WI38 (cell line): ENCODE measurements at regions not wholly inside any gene's neighbourhood (a gene's known extent, or its start where the extent isn't known, plus 50 kb on each side); places are given as distances from the start of the nearest gene placed in this dataset.

Source experiments
- H3K4me3 ChIP-seq: 2 replicates; pipeline ENCODE4 v1.5.1; 2011; ENCODE audit warnings: low read depth, mild to moderate bottlenecking, control low read depth, low read length
- TF ChIP-seq, protein P1 (sequence below): IDR thresholded peaks from 2 replicates; pipeline ENCODE4 v1.5.1; 2012; ENCODE audit warnings: low read depth, mild to moderate bottlenecking, control low read depth, low read length

DNA sequence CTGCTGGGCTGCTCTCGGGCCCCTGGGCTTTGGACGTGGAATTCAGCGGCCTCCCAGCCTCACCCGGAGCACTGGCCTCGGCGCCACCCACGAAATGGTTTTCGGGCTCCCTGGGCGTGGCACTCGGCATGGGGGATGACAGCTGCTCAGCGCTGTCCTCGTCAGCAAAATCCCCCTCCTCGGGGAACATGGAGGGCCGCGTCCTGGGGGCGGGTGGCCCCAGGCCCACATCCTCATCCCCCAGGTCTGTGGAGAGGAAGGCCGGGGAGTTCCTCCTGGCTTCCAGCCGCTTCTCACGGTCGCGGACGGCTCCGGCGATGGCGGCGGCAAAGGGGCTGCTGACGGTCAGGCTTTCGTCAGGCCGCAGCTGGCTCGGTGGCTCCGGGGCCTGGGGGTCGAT is 88.4 kb downstream of the CTTN start:
- TF ChIP-seq, protein P1, sequence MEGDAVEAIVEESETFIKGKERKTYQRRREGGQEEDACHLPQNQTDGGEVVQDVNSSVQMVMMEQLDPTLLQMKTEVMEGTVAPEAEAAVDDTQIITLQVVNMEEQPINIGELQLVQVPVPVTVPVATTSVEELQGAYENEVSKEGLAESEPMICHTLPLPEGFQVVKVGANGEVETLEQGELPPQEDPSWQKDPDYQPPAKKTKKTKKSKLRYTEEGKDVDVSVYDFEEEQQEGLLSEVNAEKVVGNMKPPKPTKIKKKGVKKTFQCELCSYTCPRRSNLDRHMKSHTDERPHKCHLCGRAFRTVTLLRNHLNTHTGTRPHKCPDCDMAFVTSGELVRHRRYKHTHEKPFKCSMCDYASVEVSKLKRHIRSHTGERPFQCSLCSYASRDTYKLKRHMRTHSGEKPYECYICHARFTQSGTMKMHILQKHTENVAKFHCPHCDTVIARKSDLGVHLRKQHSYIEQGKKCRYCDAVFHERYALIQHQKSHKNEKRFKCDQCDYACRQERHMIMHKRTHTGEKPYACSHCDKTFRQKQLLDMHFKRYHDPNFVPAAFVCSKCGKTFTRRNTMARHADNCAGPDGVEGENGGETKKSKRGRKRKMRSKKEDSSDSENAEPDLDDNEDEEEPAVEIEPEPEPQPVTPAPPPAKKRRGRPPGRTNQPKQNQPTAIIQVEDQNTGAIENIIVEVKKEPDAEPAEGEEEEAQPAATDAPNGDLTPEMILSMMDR: no peak
- no peak overlapping the region for H3K4me3 ChIP-seq

- no peak overlapping the region for H3K4me3 ChIP-seq
- TF ChIP-seq, protein P1: no peak
Measured at GRCh38 chr11:70487160-70487559, 88.8 kb downstream of the CTTN start.

DNA sequence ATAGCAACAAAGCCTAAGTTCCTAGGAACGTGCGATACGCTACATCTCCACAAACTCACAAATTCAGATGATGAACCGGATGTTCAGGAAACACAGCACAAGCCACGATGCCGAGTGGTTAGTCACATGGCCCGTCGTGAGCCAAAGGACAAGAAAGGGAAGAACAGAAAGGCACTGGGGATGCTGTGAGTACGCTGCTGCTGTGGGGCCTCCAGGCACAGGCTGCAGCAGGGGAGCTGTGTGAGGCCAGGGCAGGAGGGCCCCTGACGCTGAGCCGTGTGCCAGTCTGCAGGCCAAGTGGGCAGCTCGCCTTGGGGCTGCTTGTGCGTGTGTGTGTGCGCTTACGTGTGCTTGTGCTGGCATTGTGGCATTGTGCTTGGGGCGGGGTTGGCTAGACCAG is 89.4 kb downstream of the CTTN start:
- TF ChIP-seq, protein P1: no peak
- no peak overlapping the region for H3K4me3 ChIP-seq

- no peak overlapping the region for H3K4me3 ChIP-seq
- TF ChIP-seq, protein P1: no peak
Measured at GRCh38 chr11:70488171-70488703, 89.9 kb downstream of the CTTN start.

DNA sequence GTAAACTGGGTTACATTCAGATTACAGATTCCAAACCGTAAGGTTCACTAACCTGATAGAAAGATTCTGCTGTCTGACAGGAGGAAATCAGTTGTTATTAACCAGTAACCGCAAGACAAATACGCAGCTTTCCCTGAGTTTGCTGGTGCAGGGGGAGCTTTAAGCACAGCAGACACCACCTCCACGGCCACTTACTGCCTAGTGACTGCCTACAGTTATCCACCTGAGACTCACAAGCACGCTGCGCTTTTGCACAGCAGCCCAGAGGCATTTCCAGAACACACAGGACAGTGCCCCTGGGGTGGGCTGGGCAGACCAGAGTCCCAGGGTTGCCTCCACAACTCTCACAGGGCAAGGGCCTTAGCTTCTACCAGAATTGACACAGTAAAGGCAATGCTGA is 90.9 kb downstream of the CTTN start:
- TF ChIP-seq, protein P1: no peak
- no peak overlapping the region for H3K4me3 ChIP-seq

- TF ChIP-seq, protein P1: no peak
- H3K4me3 ChIP-seq: no peak overlapping the region
Measured at GRCh38 chr11:70490208-70490607, 91.9 kb downstream of the CTTN start.

GRCh38 chr11:70490723-70491558 is 92.6 kb downstream of the CTTN start:
- H3K4me3 ChIP-seq: no peak overlapping the region
- TF ChIP-seq, protein P1: no peak
